ENCODE measurements at regions not wholly inside any gene's neighbourhood (a gene's known extent, or its start where the extent isn't known, plus 50 kb on each side); places are given as distances from the start of the nearest gene placed in this dataset.
"Not testable (repeated sequence)": the region's sequence is repeated elsewhere in the genome, so short reads cannot be mapped to it uniquely, and the experiment has no call there.

GRCh38 chr2:89092911-89093310, 401.4 kb downstream of the RPIA start:
- H3K79me2 ChIP-seq (ENCODE audit: insufficient read depth, low read length); H4K20me1 ChIP-seq (ENCODE audit: insufficient read depth); H3K4me2 ChIP-seq (ENCODE audit: low read length); RAD21 ChIA-PET (ENCODE audit: low non-redundant PET in 1 of 2, low total read pairs in 2 of 2, uncharacterized antibody in 2 of 2, unreplicated experiment in 2 of 2); H3K9ac ChIP-seq (ENCODE audit: low read length); ATAC-seq; POLR2A ChIA-PET; H2AFZ ChIP-seq (ENCODE audit: low read depth, low read length, poor library complexity, severe bottlenecking); CTCF ChIA-PET; BruUV-seq (replicated peaks); H3K27me3 ChIP-seq (ENCODE audit: insufficient read depth, low read length); intact Hi-C loops (cut with micrococcal nuclease); H3K36me3 ChIP-seq (ENCODE audit: control insufficient read depth in 1 of 2, insufficient read depth in 2 of 2, low read length in 2 of 2); H3K4me3 ChIP-seq (replicated peaks in 1 of 2; ENCODE audit: low read depth in 1 of 2, low read length in 2 of 2); H3K9me2 ChIP-seq (ENCODE audit: insufficient read depth); H3K9me3 ChIP-seq (ENCODE audit: control insufficient read depth in 1 of 2, insufficient read depth in 1 of 2, low read depth in 1 of 2, low read length in 2 of 2); H3K4me1 ChIP-seq (ENCODE audit: control insufficient read depth in 1 of 2, insufficient read depth in 2 of 2, low read length in 2 of 2); DNase-seq (ENCODE audit: low read depth, low spot score); H3K27ac ChIP-seq (ENCODE audit: low read depth, low read length): not testable (repeated sequence)

GRCh38 chr2:89095060-89095459, 403.6 kb downstream of the RPIA start:
- H2AFZ ChIP-seq (ENCODE audit: low read depth, low read length, poor library complexity, severe bottlenecking); H3K27me3 ChIP-seq (ENCODE audit: insufficient read depth, low read length); RAD21 ChIA-PET (ENCODE audit: low non-redundant PET in 1 of 2, low total read pairs in 2 of 2, uncharacterized antibody in 2 of 2, unreplicated experiment in 2 of 2); H3K9me3 ChIP-seq (ENCODE audit: control insufficient read depth in 1 of 2, insufficient read depth in 1 of 2, low read depth in 1 of 2, low read length in 2 of 2); POLR2A ChIA-PET; H3K9me2 ChIP-seq (ENCODE audit: insufficient read depth); H3K79me2 ChIP-seq (ENCODE audit: insufficient read depth, low read length); DNase-seq (ENCODE audit: low read depth, low spot score); H3K4me2 ChIP-seq (ENCODE audit: low read length); H3K27ac ChIP-seq (ENCODE audit: low read depth, low read length); H3K4me3 ChIP-seq (replicated peaks in 1 of 2; ENCODE audit: low read depth in 1 of 2, low read length in 2 of 2); intact Hi-C loops (cut with micrococcal nuclease); CTCF ChIA-PET; ATAC-seq; BruUV-seq (replicated peaks); H4K20me1 ChIP-seq (ENCODE audit: insufficient read depth); H3K4me1 ChIP-seq (ENCODE audit: control insufficient read depth in 1 of 2, insufficient read depth in 2 of 2, low read length in 2 of 2); H3K36me3 ChIP-seq (ENCODE audit: control insufficient read depth in 1 of 2, insufficient read depth in 2 of 2, low read length in 2 of 2); H3K9ac ChIP-seq (ENCODE audit: low read length): not testable (repeated sequence)

DNA sequence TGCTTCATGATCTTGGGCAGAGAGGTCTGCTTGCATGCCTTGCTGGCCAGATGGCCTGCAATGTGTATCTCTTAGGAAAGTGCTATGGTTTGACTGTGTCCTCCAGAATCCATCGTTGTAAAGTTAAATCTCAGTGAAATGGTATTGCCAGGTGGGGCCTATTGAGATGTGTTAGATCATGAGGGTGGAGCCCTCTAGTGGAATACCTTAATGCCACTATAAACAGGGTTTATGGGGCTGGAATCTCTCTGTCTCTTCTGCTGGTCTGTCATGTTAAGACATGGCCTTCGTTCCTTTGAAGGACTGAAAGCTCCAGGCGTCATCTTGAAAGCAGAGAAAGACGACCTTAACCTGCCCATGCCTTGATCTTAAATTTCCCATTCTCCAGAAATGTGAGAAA, 411.1 kb downstream of the RPIA start:
- H2AFZ ChIP-seq (ENCODE audit: low read depth, low read length, poor library complexity, severe bottlenecking); H3K36me3 ChIP-seq (ENCODE audit: control insufficient read depth in 1 of 2, insufficient read depth in 2 of 2, low read length in 2 of 2); H3K4me3 ChIP-seq (replicated peaks in 1 of 2; ENCODE audit: low read depth in 1 of 2, low read length in 2 of 2); H3K9me2 ChIP-seq (ENCODE audit: insufficient read depth); CTCF ChIA-PET; H3K4me2 ChIP-seq (ENCODE audit: low read length); H3K27me3 ChIP-seq (ENCODE audit: insufficient read depth, low read length); H3K4me1 ChIP-seq (ENCODE audit: control insufficient read depth in 1 of 2, insufficient read depth in 2 of 2, low read length in 2 of 2); H4K20me1 ChIP-seq (ENCODE audit: insufficient read depth); RAD21 ChIA-PET (ENCODE audit: low non-redundant PET in 1 of 2, low total read pairs in 2 of 2, uncharacterized antibody in 2 of 2, unreplicated experiment in 2 of 2); DNase-seq (ENCODE audit: low read depth, low spot score); intact Hi-C loops (cut with micrococcal nuclease); H3K27ac ChIP-seq (ENCODE audit: low read depth, low read length); H3K79me2 ChIP-seq (ENCODE audit: insufficient read depth, low read length); H3K9ac ChIP-seq (ENCODE audit: low read length); BruUV-seq (replicated peaks); POLR2A ChIA-PET; H3K9me3 ChIP-seq (ENCODE audit: control insufficient read depth in 1 of 2, insufficient read depth in 1 of 2, low read depth in 1 of 2, low read length in 2 of 2): not testable (repeated sequence)
- peak; percentile 69 for ATAC-seq

- H4K20me1 ChIP-seq (ENCODE audit: insufficient read depth); CTCF ChIA-PET; H3K4me3 ChIP-seq (replicated peaks in 1 of 2; ENCODE audit: low read depth in 1 of 2, low read length in 2 of 2); H3K79me2 ChIP-seq (ENCODE audit: insufficient read depth, low read length); H2AFZ ChIP-seq (ENCODE audit: low read depth, low read length, poor library complexity, severe bottlenecking); H3K9me3 ChIP-seq (ENCODE audit: control insufficient read depth in 1 of 2, insufficient read depth in 1 of 2, low read depth in 1 of 2, low read length in 2 of 2); H3K36me3 ChIP-seq (ENCODE audit: control insufficient read depth in 1 of 2, insufficient read depth in 2 of 2, low read length in 2 of 2); DNase-seq (ENCODE audit: low read depth, low spot score); intact Hi-C loops (cut with micrococcal nuclease); ATAC-seq; BruUV-seq (replicated peaks); H3K9me2 ChIP-seq (ENCODE audit: insufficient read depth); H3K27ac ChIP-seq (ENCODE audit: low read depth, low read length); POLR2A ChIA-PET; H3K9ac ChIP-seq (ENCODE audit: low read length); H3K27me3 ChIP-seq (ENCODE audit: insufficient read depth, low read length); RAD21 ChIA-PET (ENCODE audit: low non-redundant PET in 1 of 2, low total read pairs in 2 of 2, uncharacterized antibody in 2 of 2, unreplicated experiment in 2 of 2); H3K4me1 ChIP-seq (ENCODE audit: control insufficient read depth in 1 of 2, insufficient read depth in 2 of 2, low read length in 2 of 2); H3K4me2 ChIP-seq (ENCODE audit: low read length): not testable (repeated sequence)
Observed at GRCh38 chr2:89106369-89107019, 415.0 kb downstream of the RPIA start.

Data from HCT116 (cell line).